Choroid plexus epithelial cell (primary cell): ENCODE measurements at regions not wholly inside any gene's neighbourhood (a gene's known extent, or its start where the extent isn't known, plus 50 kb on each side); places are given as distances from the start of the nearest gene placed in this dataset.
"Not testable (repeated sequence)": the region's sequence is repeated elsewhere in the genome, so short reads cannot be mapped to it uniquely, and the experiment has no call there.

Source experiments
- DNase-seq: peaks from one replicate; pipeline ENCODE4 v3.0.0-alpha.2; 2010; ENCODE audit warnings: low read depth
- H3K4me3 ChIP-seq: 2 replicates; pipeline ENCODE4 v1.5.1; 2011; ENCODE audit warnings: low read depth, mild to moderate bottlenecking, control low read depth, low read length, moderate library complexity
- CTCF ChIP-seq: conservative IDR thresholded peaks from 2 replicates; pipeline ENCODE4 v1.5.1; 2011; ENCODE audit warnings: low read depth, mild to moderate bottlenecking, control low read depth, inconsistent platforms, low read length, moderate library complexity

- not testable (repeated sequence) for H3K4me3 ChIP-seq, DNase-seq
Measured at GRCh38 chr2:181737302-181737701, 57.0 kb upstream of the NEUROD1 start.

GRCh38 chr2:181738074-181738473 is 57.8 kb upstream of the NEUROD1 start:
- peak; percentile 56 for TF ChIP-seq CTCF
- DNase-seq = peak; percentile 57
- no peak overlapping the region for H3K4me3 ChIP-seq

- no peak for DNase-seq
- H3K4me3 ChIP-seq = no peak overlapping the region
- TF ChIP-seq CTCF = no peak
Measured at GRCh38 chr2:181738563-181738962, 58.2 kb upstream of the NEUROD1 start.

- DNase-seq = peak; percentile 25
- no peak overlapping the region for H3K4me3 ChIP-seq
- no peak for TF ChIP-seq CTCF
Measured at GRCh38 chr2:181741756-181742155, 61.4 kb upstream of the NEUROD1 start.

- no peak for DNase-seq
- TF ChIP-seq CTCF = no peak
Measured at GRCh38 chr2:181742361-181742760, 62.0 kb upstream of the NEUROD1 start.

GRCh38 chr2:181742922-181743722 is 62.8 kb upstream of the NEUROD1 start:
- peak; percentile 83 for DNase-seq
- H3K4me3 ChIP-seq = no peak overlapping the region
- peak; percentile 62 for TF ChIP-seq CTCF

More at GRCh38 chr2:181742361-181742760, 62.0 kb upstream of the NEUROD1 start:
- no peak overlapping the region for H3K4me3 ChIP-seq

- TF ChIP-seq CTCF = no peak
- DNase-seq = no peak
- no peak overlapping the region for H3K4me3 ChIP-seq
Measured at GRCh38 chr2:181743723-181744031, 63.4 kb upstream of the NEUROD1 start.
